ENCODE measurements at regions not wholly inside any gene's neighbourhood (a gene's known extent, or its start where the extent isn't known, plus 50 kb on each side); places are given as distances from the start of the nearest gene placed in this dataset.

DNA sequence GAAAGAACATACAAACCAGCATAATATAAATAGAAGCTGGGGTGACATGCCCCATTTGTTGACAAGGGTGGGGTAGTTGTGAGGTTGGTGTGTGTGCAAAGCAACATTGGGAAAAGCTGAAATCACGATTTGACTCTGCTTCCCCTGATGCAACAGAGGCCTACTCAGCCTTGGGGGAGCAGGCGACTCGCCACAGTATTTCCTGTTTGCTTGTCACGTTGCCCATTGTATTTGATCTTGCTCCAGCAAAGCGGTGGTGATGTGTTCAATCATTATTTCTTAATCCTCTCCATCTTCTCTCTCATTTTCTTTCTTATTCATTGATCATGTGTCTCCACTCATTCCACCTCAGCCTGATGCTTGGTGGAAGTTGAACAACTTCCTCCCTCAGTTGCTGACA, 165.8 kb upstream of the CITED2 start:
- Histone ChIP-seq H3K36me3 (ENCODE audit: low read depth) (no peaks in the 10 kb centered on the region), H4K20me1 (ENCODE audit: insufficient read depth) (no peaks in the 10 kb centered on the region), H2AFZ (0 out of 2 replicates have a peak overlapping the region, but pooled peaks have one; percentile 9), H3K9me2 (ENCODE audit: insufficient read depth) (no peaks in the 10 kb centered on the region), H3K4me3 (no peak overlapping the region), H3K27me3 (ENCODE audit: insufficient read depth, low read depth) (no peaks in the 10 kb centered on the region), H3K9me3 (ENCODE audit: insufficient read depth, low read depth) (peaks cover 3% of the 10 kb centered on the region; the same call in 1 of the 2 replicates), H3K4me1 (replicated peaks; ENCODE audit: insufficient read depth) (peaks cover 13% of the 10 kb centered on the region), H3K4me2 (0 out of 2 replicates have a peak overlapping the region, but pooled peaks have one; percentile 17), H3K79me2 (ENCODE audit: low read depth) (no peaks in the 10 kb centered on the region), H3F3A (ENCODE audit: insufficient read depth, low read depth) (no peaks in the 10 kb centered on the region), H3K27ac (peak overlapping the region; percentile 45)
- ChIA-PET CTCF (no interaction called here), POLR2A (ENCODE audit: unreplicated experiment) (interaction anchor here (0.7 kb wide), 1 partner anchor 28 kb away, joined by 3 read pairs; no protein-coding TSS in a partner anchor)
- no TSS peak for BruUV-seq (replicated peaks)
- intact Hi-C loops (cut with micrococcal nuclease; ENCODE audit: unreplicated experiment), result no loop called here
- no peak for TF ChIP-seq EZH2 (IDR thresholded peaks at IDR 0.05; ENCODE audit: low read depth)
- TF ChIP-seq, protein P1, sequence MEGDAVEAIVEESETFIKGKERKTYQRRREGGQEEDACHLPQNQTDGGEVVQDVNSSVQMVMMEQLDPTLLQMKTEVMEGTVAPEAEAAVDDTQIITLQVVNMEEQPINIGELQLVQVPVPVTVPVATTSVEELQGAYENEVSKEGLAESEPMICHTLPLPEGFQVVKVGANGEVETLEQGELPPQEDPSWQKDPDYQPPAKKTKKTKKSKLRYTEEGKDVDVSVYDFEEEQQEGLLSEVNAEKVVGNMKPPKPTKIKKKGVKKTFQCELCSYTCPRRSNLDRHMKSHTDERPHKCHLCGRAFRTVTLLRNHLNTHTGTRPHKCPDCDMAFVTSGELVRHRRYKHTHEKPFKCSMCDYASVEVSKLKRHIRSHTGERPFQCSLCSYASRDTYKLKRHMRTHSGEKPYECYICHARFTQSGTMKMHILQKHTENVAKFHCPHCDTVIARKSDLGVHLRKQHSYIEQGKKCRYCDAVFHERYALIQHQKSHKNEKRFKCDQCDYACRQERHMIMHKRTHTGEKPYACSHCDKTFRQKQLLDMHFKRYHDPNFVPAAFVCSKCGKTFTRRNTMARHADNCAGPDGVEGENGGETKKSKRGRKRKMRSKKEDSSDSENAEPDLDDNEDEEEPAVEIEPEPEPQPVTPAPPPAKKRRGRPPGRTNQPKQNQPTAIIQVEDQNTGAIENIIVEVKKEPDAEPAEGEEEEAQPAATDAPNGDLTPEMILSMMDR (conservative IDR thresholded peaks at IDR 0.05), result no peak
- DNase-seq, result no peak

DNA sequence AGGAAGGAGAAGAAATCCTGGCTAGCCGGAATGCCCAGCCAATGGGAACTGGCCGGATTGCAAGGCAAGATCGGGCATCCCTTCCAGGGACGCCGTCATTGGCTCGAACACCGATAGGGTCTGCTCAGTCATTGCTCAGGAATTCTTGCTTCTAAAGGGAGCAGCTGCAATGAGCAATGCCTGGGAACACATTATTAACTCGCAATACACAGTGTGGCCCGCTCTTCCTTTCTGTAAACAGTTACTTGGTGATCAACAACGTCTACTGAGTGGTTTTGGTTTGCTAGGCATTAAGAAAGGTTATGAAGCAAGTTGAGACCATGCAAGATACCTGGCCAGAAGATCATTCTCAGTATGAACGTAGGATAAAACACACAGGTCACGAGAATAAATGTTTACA, 165.4 kb upstream of the CITED2 start:
- ChIA-PET CTCF (no interaction called here), POLR2A (ENCODE audit: unreplicated experiment) (interaction anchor here (0.7 kb wide), 1 partner anchor 29 kb away, joined by 3 read pairs; no protein-coding TSS in a partner anchor)
- TF ChIP-seq, protein P1 (conservative IDR thresholded peaks at IDR 0.05), result no peak
- TF ChIP-seq EZH2 (IDR thresholded peaks at IDR 0.05; ENCODE audit: low read depth), result no peak

DNA sequence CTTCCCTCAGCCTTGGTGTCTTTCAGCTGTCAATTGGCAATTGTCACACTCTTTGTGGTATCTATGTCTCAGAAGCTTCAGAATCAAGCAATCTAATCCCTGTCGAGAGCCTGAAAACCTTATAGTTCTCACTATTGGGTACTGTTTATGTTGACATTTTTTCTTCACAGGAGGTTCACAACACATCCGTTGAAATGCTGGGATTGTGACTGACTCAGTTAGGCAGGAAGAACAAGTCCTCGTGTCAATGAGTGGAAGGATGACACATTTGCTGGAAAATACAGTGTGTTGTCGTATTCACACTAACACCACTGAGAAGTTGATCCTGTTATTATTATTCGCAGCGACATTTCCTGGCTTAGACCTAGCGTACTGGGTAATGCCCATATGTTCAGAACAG, 163.9 kb upstream of the CITED2 start:
- DNase-seq, result no peak
- intact Hi-C loops (cut with micrococcal nuclease; ENCODE audit: unreplicated experiment), result no loop called here
- Histone ChIP-seq H3K4me2 (no peak overlapping the region), H3K27ac (no peak overlapping the region), H3F3A (ENCODE audit: insufficient read depth, low read depth) (no peaks in the 10 kb centered on the region), H3K9me2 (ENCODE audit: insufficient read depth) (no peaks in the 10 kb centered on the region), H4K20me1 (ENCODE audit: insufficient read depth) (no peaks in the 10 kb centered on the region), H3K9me3 (ENCODE audit: insufficient read depth, low read depth) (0 out of 2 replicates have a peak, but pooled peaks cover 3% of the 10 kb centered on the region), H2AFZ (no peak overlapping the region), H3K79me2 (ENCODE audit: low read depth) (no peaks in the 10 kb centered on the region), H3K4me3 (no peak overlapping the region), H3K36me3 (ENCODE audit: low read depth) (no peaks in the 10 kb centered on the region), H3K27me3 (ENCODE audit: insufficient read depth, low read depth) (no peaks in the 10 kb centered on the region), H3K4me1 (replicated peaks; ENCODE audit: insufficient read depth) (peaks cover 16% of the 10 kb centered on the region)
- CTCF ChIA-PET, result no interaction called here
- no peak for TF ChIP-seq EZH2 (IDR thresholded peaks at IDR 0.05; ENCODE audit: low read depth)
- TF ChIP-seq, protein P1 (conservative IDR thresholded peaks at IDR 0.05), result no peak
- POLR2A ChIA-PET (ENCODE audit: unreplicated experiment), result interaction anchor here (0.7 kb wide), 1 partner anchor 1124 kb away, joined by 3 read pairs; no protein-coding TSS in a partner anchor
- no TSS peak for BruUV-seq (replicated peaks)

More for the DNA sequence above, 165.4 kb upstream of the CITED2 start:
- Histone ChIP-seq H4K20me1 (ENCODE audit: insufficient read depth) (no peaks in the 10 kb centered on the region), H3K4me2 (peak overlapping the region; percentile 17; the same call in 1 of the 2 replicates), H3K27ac (peak overlapping the region; percentile 45), H3K9me3 (ENCODE audit: insufficient read depth, low read depth) (peaks cover 3% of the 10 kb centered on the region; the same call in 1 of the 2 replicates), H3K27me3 (ENCODE audit: insufficient read depth, low read depth) (no peaks in the 10 kb centered on the region), H3K4me3 (no peak overlapping the region), H2AFZ (0 out of 2 replicates have a peak overlapping the region, but pooled peaks have one; percentile 9), H3K4me1 (replicated peaks; ENCODE audit: insufficient read depth) (peaks cover 13% of the 10 kb centered on the region), H3K79me2 (ENCODE audit: low read depth) (no peaks in the 10 kb centered on the region), H3K9me2 (ENCODE audit: insufficient read depth) (no peaks in the 10 kb centered on the region), H3F3A (ENCODE audit: insufficient read depth, low read depth) (no peaks in the 10 kb centered on the region), H3K36me3 (ENCODE audit: low read depth) (no peaks in the 10 kb centered on the region)
- intact Hi-C loops (cut with micrococcal nuclease; ENCODE audit: unreplicated experiment), result no loop called here
- DNase-seq, result peak; percentile 74
- no TSS peak for BruUV-seq (replicated peaks)

Data from PC-9 (cell line).